Right kidney (tissue), 1 donor: ENCODE measurements at regions not wholly inside any gene's neighbourhood (a gene's known extent, or its start where the extent isn't known, plus 50 kb on each side); places are given as distances from the start of the nearest gene placed in this dataset.

Source experiments
- DNase-seq: peaks from one replicate; pipeline ENCODE4 v3.0.0-alpha.2; 2016

- DNase-seq: no peak
Observed at GRCh38 chr7:25517906-25518305, 289.6 kb upstream of the NPVF start.

- DNase-seq: peak; percentile 31
Observed at GRCh38 chr7:25520017-25520416, 291.7 kb upstream of the NPVF start.

GRCh38 chr7:25520516-25520915 is 292.2 kb upstream of the NPVF start:
- no peak for DNase-seq

GRCh38 chr7:25521236-25521635 is 292.9 kb upstream of the NPVF start:
- DNase-seq: no peak

- DNase-seq: no peak
Observed at GRCh38 chr7:25522727-25523126, 294.4 kb upstream of the NPVF start.

GRCh38 chr7:25527665-25528170 is 299.4 kb upstream of the NPVF start:
- no peak for DNase-seq

- DNase-seq: no peak
Observed at GRCh38 chr7:25529320-25529719, 301.0 kb upstream of the NPVF start.

- DNase-seq: no peak
Observed at GRCh38 chr7:25536851-25537250, 308.6 kb upstream of the NPVF start.

- no peak for DNase-seq
Observed at GRCh38 chr7:25537662-25538375, 309.5 kb upstream of the NPVF start.

- no peak for DNase-seq
Observed at GRCh38 chr7:25541094-25541821, 313.0 kb upstream of the NPVF start.

- DNase-seq: no peak
Observed at GRCh38 chr7:25541877-25542276, 313.6 kb upstream of the NPVF start.

GRCh38 chr7:25543210-25543609 is 314.9 kb upstream of the NPVF start:
- DNase-seq: no peak

- DNase-seq: no peak
Observed at GRCh38 chr7:25543798-25544197, 315.5 kb upstream of the NPVF start.

GRCh38 chr7:25544254-25544653 is 316.0 kb upstream of the NPVF start:
- no peak for DNase-seq

- DNase-seq: no peak
Observed at GRCh38 chr7:25545124-25546008, 317.1 kb upstream of the NPVF start.

GRCh38 chr7:25546306-25546705 is 318.0 kb upstream of the NPVF start:
- DNase-seq: no peak

- DNase-seq: no peak
Observed at GRCh38 chr7:25549271-25549921, 321.1 kb upstream of the NPVF start.

GRCh38 chr7:25550149-25550548 is 321.9 kb upstream of the NPVF start:
- DNase-seq: no peak

GRCh38 chr7:25552998-25553397 is 324.7 kb upstream of the NPVF start:
- DNase-seq: no peak

- DNase-seq: no peak
Observed at GRCh38 chr7:25553580-25554291, 325.4 kb upstream of the NPVF start.

GRCh38 chr7:25557379-25557917 is 329.2 kb upstream of the NPVF start:
- no peak for DNase-seq
